AG08396 (cell line): ENCODE measurements at regions not wholly inside any gene's neighbourhood (a gene's known extent, or its start where the extent isn't known, plus 50 kb on each side); places are given as distances from the start of the nearest gene placed in this dataset.
A peak's percentile ranks its signal among the peaks of the same experiment; 100 is the strongest.
"Not testable (repeated sequence)": the region's sequence is repeated elsewhere in the genome, so short reads cannot be mapped to it uniquely, and the experiment has no call there.

ENCODE experiments used
- DNase-seq: peaks from one replicate; pipeline ENCODE4 v3.0.0; 2012; ENCODE audit warnings: low spot score, mixed read lengths

DNA sequence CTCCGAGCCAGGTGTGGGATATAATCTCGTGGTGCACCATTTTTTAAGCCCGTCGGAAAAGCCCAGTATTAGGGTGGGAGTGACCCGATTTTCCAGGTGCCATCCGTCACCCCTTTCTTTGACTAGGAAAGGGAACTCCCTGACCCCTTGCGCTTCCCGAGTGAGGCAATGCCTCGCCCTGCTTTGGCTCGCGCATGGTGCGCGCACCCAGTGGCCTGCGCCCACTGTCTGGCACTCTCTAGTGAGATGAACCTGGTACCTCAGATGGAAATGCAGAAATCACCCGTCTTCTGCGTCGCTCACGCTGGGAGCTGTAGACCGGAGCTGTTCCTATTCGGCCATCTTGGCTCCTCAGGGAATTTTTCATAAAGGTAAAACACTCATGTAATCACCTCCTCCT is 63.9 kb downstream of the RWDD3 start:
- not testable (repeated sequence) for DNase-seq

DNA sequence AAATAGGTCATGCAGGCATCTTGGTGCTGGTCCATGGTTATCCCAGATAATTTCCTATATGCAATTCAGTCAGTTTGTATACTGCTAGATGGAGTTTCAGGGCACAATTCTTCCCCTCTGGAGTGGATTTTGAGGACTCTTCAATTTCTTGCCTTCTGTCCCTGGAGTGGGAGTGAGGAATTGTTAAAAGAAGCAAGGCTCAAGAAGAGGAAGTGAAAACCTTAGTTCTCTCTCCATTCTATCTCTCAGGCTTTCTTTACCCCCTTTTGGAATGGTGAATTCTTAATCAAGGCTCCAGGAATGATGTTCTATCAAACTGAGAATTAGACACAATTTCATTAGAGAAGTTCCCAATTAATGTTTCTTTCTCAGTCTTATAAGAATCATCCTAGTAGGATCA is 67.1 kb downstream of the RWDD3 start:
- DNase-seq = no peak

DNA sequence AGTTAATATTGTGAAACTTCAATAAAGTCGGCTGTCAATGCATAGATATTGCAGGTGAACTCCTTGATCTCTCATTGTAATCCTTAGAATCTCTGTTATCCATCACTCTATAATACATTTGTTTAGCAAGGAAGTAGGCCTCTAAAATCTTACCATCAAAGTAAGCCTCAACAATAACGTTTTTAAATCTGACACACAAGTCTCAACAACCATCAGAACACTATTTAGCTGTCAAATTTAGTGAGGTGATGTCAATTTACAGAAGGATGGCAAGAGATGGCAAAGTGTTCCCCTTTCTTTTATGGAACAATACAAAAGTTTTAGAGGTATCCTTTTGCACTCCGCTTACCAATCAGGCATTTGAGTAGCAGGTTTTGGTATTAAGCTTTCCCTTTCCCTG is 67.6 kb downstream of the RWDD3 start:
- no peak for DNase-seq

DNA sequence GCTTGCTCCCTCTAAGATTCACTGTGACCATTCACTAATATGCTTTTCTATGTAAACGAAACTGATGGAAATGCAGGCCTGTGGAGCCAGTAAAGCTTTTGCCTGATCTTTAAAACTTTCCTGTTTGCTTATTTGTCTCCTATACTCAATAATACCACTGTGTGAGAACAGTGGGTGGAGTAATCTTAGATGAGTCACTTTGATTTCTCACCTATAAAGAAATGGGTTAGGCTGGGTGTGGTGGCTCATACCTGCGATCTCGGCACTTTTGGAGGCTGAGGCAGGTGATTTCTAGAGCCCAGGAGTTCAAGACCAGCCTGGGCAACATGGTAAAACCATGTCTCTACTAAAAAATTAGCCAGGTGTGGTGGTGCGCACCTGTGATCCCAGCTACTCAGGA is 70.8 kb downstream of the RWDD3 start:
- DNase-seq = no peak

DNA sequence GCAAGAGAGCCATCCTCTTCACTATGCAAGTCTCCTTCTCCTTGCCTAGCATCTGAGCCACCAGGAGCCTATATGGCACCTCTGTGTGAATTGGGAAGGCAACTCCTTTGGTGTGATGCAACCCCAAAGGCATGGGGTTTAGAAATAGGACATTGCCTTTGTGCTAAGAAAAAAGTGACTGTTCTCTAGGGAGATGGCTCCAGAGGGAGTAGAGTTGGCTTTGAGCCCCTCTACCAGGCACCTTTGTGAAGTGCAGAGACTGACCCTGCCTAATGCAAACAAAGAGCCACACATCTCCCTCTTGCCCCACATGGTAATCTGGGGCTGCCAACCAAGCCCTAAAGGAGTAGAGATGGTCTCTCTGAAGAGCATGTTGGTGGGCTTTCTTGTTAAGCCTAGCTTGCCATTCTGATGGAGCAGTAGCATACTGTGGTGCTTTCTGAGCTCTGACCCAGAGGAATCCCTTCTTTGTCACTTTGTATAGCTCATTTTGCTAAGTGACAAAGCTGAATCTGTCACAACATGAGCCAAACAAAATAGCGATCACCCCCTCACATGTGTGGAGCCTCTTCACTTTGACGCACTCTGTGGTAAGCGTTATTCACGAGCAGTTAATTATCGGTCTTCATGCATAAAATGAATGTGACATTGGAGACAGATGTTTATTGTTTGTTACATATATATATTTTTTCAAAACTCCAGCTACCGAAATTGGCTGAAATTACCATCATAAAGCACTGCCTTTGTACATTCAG is 74.4 kb downstream of the RWDD3 start:
- no peak for DNase-seq

DNA sequence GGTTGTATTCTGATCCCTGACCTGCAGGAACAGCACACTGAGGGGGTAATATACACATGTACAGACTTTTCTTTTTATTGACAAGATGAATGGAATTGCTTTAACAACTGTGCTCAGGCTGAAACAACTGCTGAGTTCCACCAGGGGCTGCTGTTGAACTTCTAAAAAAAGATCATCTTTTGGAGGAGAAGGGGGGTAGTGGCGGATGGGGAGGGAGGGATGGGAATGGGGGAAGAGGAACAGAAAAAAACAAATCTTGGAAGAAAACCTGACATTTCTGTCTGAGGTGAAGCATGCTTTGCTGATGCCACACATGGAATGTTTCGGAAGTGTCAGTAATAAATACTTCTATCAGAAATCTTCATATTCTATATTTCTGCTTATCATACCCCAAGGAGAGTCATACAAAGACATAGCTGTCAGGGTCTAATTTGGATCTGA is 75.0 kb downstream of the RWDD3 start:
- DNase-seq = peak; percentile 31

DNA sequence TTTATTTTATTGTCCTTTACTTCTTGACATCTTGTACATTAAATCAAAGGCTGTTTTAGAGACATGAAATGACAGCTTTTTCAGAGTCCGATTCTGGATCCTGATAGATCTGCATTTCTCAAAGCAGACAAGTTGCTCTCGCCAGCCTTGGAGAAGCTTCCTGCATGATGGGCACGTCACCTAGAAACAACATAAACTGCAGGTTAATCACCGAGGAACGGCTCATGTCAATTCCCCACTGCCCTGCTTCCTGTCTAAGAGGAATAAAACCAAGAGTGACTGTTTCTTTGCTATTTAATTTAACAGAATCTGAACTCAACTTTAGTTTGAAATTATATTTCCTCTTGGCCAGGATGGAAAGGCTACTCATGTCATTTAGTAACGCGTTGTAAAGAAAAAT is 77.0 kb downstream of the RWDD3 start:
- DNase-seq = no peak

DNA sequence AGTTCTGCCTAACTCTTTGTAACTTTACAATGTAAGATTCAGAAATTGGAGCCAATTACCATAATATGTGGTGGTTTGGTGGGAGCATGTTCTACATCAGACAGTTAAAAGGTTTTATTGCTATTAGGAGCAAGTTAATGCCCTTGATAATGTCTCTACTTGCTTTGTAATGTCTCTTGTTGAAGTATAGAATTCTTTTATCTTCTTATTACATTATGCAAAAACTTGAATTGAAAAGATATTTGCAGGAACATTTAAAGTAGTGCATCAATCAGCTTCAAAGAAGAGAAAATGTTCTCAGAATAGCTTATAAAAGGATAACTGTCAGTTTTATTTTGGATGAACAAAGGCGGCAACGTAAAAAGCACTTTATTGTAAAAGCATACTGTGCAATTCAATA is 77.8 kb downstream of the RWDD3 start:
- no peak for DNase-seq

DNA sequence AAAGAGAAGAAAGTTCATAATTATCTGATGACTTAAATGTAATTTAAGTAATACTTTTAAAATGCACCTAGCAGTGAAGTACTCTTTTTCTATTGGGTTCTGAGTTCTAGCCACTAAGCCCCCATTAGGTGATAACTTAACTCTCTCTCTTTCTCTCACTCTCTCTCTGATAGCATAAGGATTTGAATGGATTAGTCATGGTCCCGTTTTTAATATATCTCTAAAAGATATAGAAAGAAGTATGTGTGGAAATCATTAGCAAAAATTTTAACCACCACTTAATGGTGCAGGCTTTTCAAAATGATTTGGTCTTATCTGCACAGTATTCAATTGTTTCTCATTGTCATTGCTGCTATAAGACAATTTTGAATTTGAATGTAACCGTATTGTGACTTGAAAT is 78.2 kb downstream of the RWDD3 start:
- no peak for DNase-seq

DNA sequence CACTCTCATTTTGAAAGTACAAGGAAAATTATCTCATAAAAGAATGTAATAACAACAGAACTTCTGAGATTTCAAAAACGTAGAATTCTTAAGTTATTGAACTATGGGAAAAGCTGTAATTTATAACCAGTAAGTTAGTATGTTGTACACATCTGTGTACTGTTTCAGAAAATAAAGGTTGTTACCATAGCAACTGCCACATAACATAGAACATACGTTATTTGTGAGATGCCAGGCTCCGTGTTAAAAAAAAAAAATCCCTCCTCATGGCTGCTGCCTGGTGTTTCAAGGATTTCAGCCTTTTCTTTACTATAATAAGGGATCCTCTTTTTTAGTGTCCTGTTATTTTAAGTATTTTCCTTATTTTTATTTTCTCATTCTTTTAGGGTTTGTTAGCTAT is 79.5 kb downstream of the RWDD3 start:
- no peak for DNase-seq

DNA sequence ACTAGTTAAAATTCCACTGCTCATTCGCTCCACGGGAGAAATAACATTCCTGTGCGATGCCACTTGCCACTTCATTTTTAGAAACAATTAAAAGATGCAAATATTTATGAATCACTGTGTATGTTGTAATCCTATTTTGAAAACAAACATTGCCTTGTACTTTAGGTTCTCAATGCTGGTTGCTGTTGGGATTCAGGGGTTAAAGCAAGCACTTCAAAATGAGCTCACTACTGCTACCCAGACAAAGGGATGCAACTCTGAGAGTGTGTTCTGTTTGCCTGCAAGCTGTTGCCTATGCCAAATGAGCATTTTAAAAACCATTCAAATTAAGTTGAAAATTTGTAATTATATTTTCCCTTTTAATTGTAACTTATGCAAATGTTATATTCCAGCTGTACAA is 87.5 kb downstream of the RWDD3 start:
- no peak for DNase-seq

DNA sequence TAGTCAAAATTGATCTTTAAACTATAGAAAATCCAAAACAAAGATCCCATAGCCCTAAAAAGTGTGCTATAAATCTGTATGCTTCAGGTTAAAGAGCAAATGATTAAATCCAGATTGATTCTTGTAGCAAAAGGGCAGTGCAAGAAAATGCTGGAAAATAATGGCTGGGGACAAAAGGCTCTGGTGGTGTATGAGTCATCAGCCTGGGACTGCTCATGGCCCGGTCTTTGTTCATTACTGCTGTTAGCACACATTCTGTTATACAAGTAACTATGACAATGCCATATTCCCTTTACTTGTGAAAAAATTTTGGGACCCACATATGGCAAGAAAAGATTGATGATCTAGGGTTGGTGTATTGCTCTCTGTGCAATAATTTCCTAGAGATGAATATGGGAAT is 89.1 kb downstream of the RWDD3 start:
- no peak for DNase-seq

DNA sequence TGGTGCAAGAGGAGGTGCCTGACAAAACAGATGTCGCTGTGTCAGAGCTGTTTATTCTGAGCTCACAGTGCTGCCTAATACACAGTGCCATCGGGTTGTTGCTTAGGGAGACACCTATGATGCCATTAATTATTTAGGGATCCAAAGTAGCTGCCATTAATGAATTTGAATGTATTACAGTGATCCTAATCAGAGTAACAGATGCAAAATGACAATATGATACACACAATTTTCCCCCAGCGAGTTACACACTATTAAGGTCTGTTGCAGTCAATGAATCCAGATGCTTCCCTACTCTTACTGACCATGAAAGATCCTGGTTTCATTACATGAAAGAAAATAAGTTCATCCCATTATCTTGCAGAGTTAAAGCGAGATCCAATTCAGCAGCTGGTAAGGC is 91.3 kb downstream of the RWDD3 start:
- DNase-seq = no peak

DNA sequence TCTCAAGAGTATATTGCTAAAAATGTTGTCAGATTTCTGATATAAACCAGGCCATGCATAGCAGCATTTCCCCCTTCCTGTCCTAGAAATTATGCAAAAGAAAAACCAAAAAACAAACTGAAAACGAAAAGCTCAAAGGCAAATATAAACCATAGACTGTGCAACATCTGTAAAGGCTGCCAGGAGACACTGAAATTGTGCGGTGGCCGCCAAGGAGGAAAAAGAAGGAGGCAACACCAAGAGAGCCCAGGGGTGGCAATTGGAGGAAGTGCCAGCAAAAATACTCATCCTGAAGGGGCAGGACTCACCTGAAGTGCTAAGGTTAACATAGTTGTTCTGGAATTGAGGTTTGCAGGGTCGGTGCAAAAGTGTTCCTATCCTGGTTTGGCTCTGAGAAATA is 92.0 kb downstream of the RWDD3 start:
- no peak for DNase-seq

DNA sequence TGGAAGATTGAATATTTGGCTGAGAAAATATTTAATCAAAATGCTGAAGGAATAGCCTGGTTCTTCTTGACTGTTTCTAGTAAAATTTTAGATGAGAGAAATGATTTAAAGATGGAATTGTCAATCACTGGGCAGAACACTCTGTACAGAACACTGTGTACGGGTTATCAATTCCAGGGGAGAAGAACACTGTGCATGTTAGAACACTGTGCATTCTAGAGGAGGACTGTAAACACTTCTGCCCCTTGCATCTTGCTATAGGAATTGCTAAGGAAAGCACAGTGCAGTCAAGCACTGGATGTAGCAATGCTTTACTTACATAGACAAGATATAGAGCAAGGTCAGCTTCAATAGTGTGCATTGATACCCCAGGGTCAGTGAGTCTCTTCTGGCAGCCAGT is 98.7 kb downstream of the RWDD3 start:
- no peak for DNase-seq

DNA sequence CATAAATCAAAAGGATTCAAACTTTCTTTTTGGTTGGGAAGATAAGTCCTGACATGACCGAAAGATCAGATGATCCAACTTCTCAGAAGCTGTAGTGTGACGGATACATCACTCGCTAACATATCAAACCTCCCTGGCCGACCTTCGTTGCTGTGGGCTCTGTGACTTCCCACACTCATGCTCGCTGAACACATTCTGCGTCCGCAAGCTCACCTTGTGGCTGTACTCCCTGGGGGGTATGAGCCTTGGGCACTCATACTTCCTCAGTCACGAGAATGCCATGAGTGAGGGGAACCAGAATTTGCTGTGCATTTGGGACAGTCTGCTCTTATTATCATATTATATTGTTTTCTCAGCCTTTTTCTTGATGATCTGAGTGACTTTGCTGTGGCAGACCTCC is 105.4 kb downstream of the RWDD3 start:
- DNase-seq = no peak

DNA sequence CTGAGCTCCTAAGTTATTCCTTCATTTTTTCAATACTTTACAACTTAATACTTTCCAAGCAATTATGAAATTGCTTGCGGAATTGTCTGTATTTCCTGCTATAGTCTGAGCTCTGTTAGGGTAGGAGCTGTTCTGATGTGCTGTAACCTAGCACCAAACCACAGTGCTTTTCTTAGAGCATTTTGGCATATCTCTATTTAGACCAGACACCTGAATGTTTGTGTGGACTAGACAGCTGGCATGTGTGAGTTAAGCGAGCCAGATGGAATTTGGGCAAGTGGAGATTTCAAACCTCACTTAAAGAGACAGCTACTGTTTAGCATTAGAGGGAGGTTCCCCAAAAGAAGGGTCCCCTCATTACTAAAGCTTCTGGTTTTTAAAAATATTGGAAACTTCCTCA is 106.1 kb downstream of the RWDD3 start:
- DNase-seq = no peak

DNA sequence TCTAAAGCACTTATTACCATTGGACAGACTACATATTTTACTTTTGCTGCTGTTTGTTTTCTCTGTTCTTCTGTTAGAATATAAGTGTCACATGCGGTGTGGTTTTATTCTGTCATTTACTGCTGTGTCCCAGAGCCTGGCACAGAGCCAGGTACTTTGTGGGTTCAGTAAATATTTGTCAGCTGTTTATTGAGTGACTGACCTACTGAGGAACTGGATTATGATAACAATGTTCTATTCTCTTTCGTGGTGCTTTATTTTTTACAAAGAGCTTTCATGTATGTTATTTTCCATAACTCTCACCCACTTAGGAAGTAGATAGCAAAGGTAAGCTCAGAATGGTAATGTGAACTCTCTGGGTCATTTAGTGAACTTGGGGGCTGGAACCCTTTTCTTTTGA is 118.8 kb downstream of the RWDD3 start:
- DNase-seq = no peak

DNA sequence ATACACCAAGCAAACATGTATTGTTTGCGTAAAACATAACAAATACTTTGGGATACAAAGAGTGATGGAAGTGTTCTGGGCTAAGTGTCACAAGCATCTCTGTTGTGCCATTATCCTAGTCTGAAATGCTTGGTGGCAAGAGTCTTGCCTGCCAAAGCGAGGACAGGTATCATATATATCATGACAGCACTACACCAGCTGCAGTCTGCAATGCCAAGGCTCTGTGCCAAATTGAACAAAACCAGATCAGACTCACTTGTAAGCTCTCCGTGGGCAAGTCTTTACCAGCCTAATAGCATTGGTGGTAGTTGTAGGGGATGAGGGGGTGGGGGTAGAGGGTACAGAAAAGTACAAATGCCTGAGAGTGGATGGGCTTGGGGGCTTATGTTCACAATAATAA is 119.2 kb downstream of the RWDD3 start:
- no peak for DNase-seq

DNA sequence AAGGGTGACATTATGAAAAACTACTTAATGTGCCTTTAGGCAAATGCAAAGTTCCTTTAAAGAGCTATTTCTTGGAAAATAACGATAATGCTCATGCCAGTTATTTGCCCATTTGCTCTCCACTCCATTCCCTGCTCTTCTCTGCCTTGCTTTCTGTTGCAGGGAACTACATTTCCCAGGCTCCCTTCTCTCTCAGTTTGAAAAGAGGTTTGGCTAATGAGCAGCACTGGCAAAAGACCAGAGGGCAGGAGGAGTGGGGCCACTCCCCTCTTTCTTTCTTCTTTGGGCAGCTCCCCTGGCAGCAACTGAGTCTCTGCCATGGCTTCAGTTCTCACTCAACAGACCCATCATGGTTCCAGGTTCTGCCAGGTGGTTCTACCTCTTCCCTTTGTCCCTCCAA is 130.5 kb downstream of the RWDD3 start:
- no peak for DNase-seq

DNA sequence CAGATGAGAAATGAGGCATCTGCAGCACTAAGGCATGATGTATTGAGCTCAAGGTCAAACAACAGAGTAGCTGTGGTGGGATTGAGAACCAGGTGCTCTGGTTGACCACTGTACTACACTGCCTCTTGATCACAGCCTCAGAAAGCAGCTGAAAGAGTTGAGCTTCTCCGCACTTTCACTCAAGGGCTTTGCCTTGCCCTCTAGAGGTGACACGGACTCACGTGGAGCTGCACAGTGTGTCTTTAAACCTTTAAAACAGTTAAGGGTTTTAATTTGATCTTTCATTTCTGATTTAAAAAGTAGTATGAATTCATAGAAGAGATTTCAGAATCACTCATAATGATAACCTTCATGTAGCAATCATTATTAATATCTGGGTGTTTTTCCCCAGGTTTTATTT is 132.5 kb downstream of the RWDD3 start:
- no peak for DNase-seq

DNA sequence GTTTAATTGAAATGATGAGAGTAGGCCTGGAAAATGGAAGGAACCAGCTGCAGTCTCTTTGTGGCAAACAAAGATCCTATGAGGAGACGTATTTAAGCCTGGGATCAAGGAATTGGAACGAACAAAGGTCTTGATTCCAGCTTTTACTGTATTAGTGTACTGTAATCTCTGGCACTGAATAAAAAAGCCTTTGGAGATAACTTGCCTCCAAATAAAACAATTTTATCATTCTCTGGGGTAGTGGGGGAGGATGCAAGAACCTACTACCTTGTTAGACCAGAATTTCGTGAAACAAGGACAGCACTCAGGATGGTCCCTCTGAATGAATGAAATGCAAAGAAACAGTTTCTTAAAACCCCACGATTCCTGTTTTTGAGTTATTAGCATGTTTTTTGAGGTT is 134.2 kb downstream of the RWDD3 start:
- no peak for DNase-seq

DNA sequence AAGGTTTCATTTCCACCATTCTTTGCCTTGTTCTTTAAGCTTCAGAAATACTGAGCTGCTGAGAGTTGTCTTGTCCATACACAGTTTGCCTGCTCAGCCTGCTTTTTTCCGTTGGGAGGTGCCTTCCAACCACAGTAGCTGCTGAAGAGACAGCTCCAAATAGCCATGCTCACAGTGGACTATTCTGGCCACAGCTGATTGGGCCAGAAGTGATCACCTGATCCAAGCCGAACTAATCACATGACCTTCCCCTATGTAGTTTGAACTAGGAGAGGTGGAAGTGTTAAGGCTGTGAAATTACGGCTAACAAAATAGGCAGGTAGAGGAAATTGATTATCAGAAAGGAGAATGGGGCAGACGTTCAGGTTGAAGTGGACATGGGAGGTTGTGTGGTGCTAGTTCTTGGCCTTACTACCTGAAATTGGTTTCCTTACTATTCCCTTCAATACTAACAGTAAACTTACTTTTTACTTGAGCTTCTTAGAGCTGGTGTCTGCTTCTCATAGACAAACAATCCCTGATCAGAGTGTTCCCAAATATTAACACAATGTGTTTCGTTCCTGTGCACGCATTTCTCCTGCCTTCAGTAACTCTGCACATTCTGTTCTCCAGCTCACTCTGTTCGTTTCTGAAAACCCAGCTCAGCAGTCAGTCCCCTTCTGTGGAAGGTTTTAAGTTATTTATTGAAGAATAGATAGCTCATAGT is 136.1 kb downstream of the RWDD3 start:
- DNase-seq = no peak
